NCI-H187 treated with DMSO at 0.1 percent for 48 hours (cell line): ENCODE measurements at regions not wholly inside any gene's neighbourhood (a gene's known extent, or its start where the extent isn't known, plus 50 kb on each side); places are given as distances from the start of the nearest gene placed in this dataset.
"Not testable (repeated sequence)": the region's sequence is repeated elsewhere in the genome, so short reads cannot be mapped to it uniquely, and the experiment has no call there.

ENCODE experiments used
- DNase-seq: peaks from one replicate; lab custom pipeline; 2025; lab: John Stamatoyannopoulos, UW

- no peak for DNase-seq
These were observed 239.3 kb upstream of the SGCD start for GRCh38 chr5:156087577-156088110.

GRCh38 chr5:156089955-156090940 is 236.7 kb upstream of the SGCD start:
- not testable (repeated sequence) for DNase-seq

- no peak for DNase-seq
These were observed 233.9 kb upstream of the SGCD start for GRCh38 chr5:156093024-156093423.

GRCh38 chr5:156094001-156094400 is 233.0 kb upstream of the SGCD start:
- no peak for DNase-seq

GRCh38 chr5:156095709-156096241 is 231.2 kb upstream of the SGCD start:
- no peak for DNase-seq

- DNase-seq: no peak
These were observed 230.7 kb upstream of the SGCD start for GRCh38 chr5:156096259-156096658.

- DNase-seq: no peak
These were observed 223.6 kb upstream of the SGCD start for GRCh38 chr5:156103155-156103885.

GRCh38 chr5:156109317-156110023 is 217.5 kb upstream of the SGCD start:
- DNase-seq: no peak

- DNase-seq: no peak
These were observed 207.3 kb upstream of the SGCD start for GRCh38 chr5:156119692-156120091.

GRCh38 chr5:156120777-156121176 is 206.2 kb upstream of the SGCD start:
- no peak for DNase-seq

- DNase-seq: no peak
These were observed 205.7 kb upstream of the SGCD start for GRCh38 chr5:156121234-156121633.

- DNase-seq: no peak
These were observed 205.1 kb upstream of the SGCD start for GRCh38 chr5:156121882-156122281.

- DNase-seq: no peak
These were observed 202.3 kb upstream of the SGCD start for GRCh38 chr5:156124708-156125107.

GRCh38 chr5:156125118-156125517 is 201.8 kb upstream of the SGCD start:
- no peak for DNase-seq

GRCh38 chr5:156126716-156127115 is 200.2 kb upstream of the SGCD start:
- no peak for DNase-seq

- no peak for DNase-seq
These were observed 198.9 kb upstream of the SGCD start for GRCh38 chr5:156128026-156128425.

- no peak for DNase-seq
These were observed 192.7 kb upstream of the SGCD start for GRCh38 chr5:156134216-156134615.

- no peak for DNase-seq
These were observed 191.4 kb upstream of the SGCD start for GRCh38 chr5:156135531-156135930.

- no peak for DNase-seq
These were observed 189.7 kb upstream of the SGCD start for GRCh38 chr5:156137071-156137869.

- DNase-seq: no peak
These were observed 184.1 kb upstream of the SGCD start for GRCh38 chr5:156142867-156143266.
